Panc1 (cell line): ENCODE measurements at regions not wholly inside any gene's neighbourhood (a gene's known extent, or its start where the extent isn't known, plus 50 kb on each side); places are given as distances from the start of the nearest gene placed in this dataset.
"Not testable (repeated sequence)": the region's sequence is repeated elsewhere in the genome, so short reads cannot be mapped to it uniquely, and the experiment has no call there.

Experiments
- ATAC-seq: fragments of 200-7000 bp; cut with Tn5 transposase; 2 replicates; pipeline ENCODE4 v1.9.1; 2020; ENCODE audit warnings: mild to moderate bottlenecking, moderate library complexity
- BruUV-seq: library from RNA; stranded (reverse); fragments of 400-500 nt; replicated peaks from 2 replicates; lab custom pipeline; 2021; lab: Mats Ljungman, UMichigan
- CTCF ChIA-PET: fragments of 300-600 bp; sonication (Branson Sonifier 250); formaldehyde crosslinking; loops from one replicate; lab custom pipeline; 2022; ENCODE audit warnings: antibody characterized with exemption; lab: Charles Lee
- POLR2A ChIA-PET: fragments of 300-600 bp; sonication (Branson Sonifier 250); formaldehyde crosslinking; loops from one replicate; lab custom pipeline; 2022; ENCODE audit warnings: antibody characterized with exemption; lab: Charles Lee
- DNase-seq: peaks from one replicate; pipeline ENCODE4 v3.0.0-alpha.2; 2010; ENCODE audit warnings: low read depth, low spot score
- H3K27ac ChIP-seq: 2 replicates; pipeline ENCODE4 v1.5.1; 2011; ENCODE audit warnings: mild to moderate bottlenecking, low read length, inconsistent platforms
- H3K27me3 ChIP-seq: fragments of 200-500 bp; sonication (Bioruptor generic); 2 replicates; pipeline ENCODE4 v1.6.0; 2014; ENCODE audit warnings: low read length, inconsistent platforms; ENCODE audit not compliant: control insufficient read depth, insufficient read depth
- H3K36me3 ChIP-seq: fragments of 200-500 bp; sonication (Bioruptor generic); 2 replicates; pipeline ENCODE4 v1.5.1; 2014; ENCODE audit warnings: inconsistent platforms, mild to moderate bottlenecking, low read length, moderate library complexity; ENCODE audit not compliant: control insufficient read depth, insufficient read depth
- H3K4me1 ChIP-seq: 2 replicates; pipeline ENCODE4 v1.5.1; 2011; ENCODE audit warnings: inconsistent platforms, mild to moderate bottlenecking, low read length, moderate library complexity; ENCODE audit not compliant: control insufficient read depth, insufficient read depth
- H3K4me3 ChIP-seq, 2 experiments: 2 replicates each; pipeline ENCODE4 v1.5.1; 2011 to 2012; ENCODE audit warnings: low read depth in 2 of 2, low read length in 2 of 2, mild to moderate bottlenecking in 2 of 2, inconsistent platforms in 1 of 2, moderate library complexity in 1 of 2
- H3K9me3 ChIP-seq: fragments of 200-500 bp; sonication (Bioruptor generic); 2 replicates; pipeline ENCODE4 v1.5.1; 2014; ENCODE audit warnings: low read depth, mild to moderate bottlenecking, inconsistent platforms, low read length, moderate library complexity; ENCODE audit not compliant: control insufficient read depth, insufficient read depth
- POLR2AphosphoS5 ChIP-seq: IDR thresholded peaks from 2 replicates; pipeline ENCODE4 v1.6.1; 2012; ENCODE audit warnings: mild to moderate bottlenecking, low read depth, low read length, moderate library complexity
- SIN3A ChIP-seq: IDR thresholded peaks from 2 replicates; pipeline ENCODE4 v1.6.1; 2012; ENCODE audit warnings: low read depth, mild to moderate bottlenecking, low read length, moderate library complexity, borderline replicate concordance; ENCODE audit not compliant: insufficient read depth
- TCF7L2 ChIP-seq: IDR thresholded peaks from 2 replicates; pipeline ENCODE4 v1.6.1; 2011; ENCODE audit warnings: mild to moderate bottlenecking, low read depth, low read length, inconsistent platforms
- in situ Hi-C: cut with HindIII; loops from 2 replicates; pipeline ENCODE4 v1.10.0; 2016; ENCODE audit warnings: low sequenced_read_pairs, low pct_unique_long_range_greater_than_20kb
- intact Hi-C: fragments of 100-400 bp; cut with micrococcal nuclease; formaldehyde crosslinking; loops from one replicate; pipeline ENCODE4 v1.10.0; 2022; ENCODE audit not compliant: unreplicated experiment
- TF ChIP-seq, protein P1 (sequence below), 2 experiments: IDR thresholded peaks; 2 replicates each; pipeline ENCODE4 v1.6.1; 2011 to 2012; ENCODE audit warnings: low read depth in 2 of 2, control low read depth in 1 of 2, low read length in 1 of 2, mild to moderate bottlenecking in 1 of 2, moderate library complexity in 1 of 2; ENCODE audit not compliant: insufficient read depth in 1 of 2
- TF ChIP-seq, protein P2 (sequence below): fragments of 450-650 bp; IDR thresholded peaks from 2 replicates; pipeline ENCODE4 v1.5.1; 2017; ENCODE audit warnings: mild to moderate bottlenecking

DNA sequence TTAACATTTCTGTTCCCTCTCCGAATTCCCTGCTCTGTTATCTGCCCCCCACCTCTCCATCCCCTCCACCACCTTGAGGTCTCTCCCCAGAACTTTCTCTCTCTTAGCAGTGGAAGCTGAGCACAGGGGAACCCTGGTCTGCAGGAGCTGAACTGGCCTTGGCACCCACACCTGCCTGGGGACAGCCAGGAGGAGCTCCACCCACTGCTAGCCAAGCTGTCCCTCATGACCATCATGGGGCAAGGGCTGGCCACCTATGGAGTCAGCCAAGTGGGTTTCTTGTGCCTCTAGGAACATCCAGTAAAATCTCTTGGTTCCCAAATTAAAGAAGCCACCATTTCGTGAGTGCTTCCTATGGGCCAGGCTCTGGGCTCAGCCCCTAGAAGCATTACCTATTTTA, 276.4 kb upstream of the TLE3 start:
- H3K36me3 ChIP-seq = no peaks in the 10 kb centered on the region
- no peaks in the 10 kb centered on the region for H3K9me3 ChIP-seq
- TF ChIP-seq, protein P1, sequence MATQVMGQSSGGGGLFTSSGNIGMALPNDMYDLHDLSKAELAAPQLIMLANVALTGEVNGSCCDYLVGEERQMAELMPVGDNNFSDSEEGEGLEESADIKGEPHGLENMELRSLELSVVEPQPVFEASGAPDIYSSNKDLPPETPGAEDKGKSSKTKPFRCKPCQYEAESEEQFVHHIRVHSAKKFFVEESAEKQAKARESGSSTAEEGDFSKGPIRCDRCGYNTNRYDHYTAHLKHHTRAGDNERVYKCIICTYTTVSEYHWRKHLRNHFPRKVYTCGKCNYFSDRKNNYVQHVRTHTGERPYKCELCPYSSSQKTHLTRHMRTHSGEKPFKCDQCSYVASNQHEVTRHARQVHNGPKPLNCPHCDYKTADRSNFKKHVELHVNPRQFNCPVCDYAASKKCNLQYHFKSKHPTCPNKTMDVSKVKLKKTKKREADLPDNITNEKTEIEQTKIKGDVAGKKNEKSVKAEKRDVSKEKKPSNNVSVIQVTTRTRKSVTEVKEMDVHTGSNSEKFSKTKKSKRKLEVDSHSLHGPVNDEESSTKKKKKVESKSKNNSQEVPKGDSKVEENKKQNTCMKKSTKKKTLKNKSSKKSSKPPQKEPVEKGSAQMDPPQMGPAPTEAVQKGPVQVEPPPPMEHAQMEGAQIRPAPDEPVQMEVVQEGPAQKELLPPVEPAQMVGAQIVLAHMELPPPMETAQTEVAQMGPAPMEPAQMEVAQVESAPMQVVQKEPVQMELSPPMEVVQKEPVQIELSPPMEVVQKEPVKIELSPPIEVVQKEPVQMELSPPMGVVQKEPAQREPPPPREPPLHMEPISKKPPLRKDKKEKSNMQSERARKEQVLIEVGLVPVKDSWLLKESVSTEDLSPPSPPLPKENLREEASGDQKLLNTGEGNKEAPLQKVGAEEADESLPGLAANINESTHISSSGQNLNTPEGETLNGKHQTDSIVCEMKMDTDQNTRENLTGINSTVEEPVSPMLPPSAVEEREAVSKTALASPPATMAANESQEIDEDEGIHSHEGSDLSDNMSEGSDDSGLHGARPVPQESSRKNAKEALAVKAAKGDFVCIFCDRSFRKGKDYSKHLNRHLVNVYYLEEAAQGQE (IDR thresholded peaks at IDR 0.05; ENCODE audit: insufficient read depth in 1 of 2, low read depth in 2 of 2, low read length in 1 of 2) = no peak
- TF ChIP-seq TCF7L2 = no peak
- no peak for TF ChIP-seq SIN3A
- no peak for TF ChIP-seq POLR2AphosphoS5
- TF ChIP-seq, protein P2, sequence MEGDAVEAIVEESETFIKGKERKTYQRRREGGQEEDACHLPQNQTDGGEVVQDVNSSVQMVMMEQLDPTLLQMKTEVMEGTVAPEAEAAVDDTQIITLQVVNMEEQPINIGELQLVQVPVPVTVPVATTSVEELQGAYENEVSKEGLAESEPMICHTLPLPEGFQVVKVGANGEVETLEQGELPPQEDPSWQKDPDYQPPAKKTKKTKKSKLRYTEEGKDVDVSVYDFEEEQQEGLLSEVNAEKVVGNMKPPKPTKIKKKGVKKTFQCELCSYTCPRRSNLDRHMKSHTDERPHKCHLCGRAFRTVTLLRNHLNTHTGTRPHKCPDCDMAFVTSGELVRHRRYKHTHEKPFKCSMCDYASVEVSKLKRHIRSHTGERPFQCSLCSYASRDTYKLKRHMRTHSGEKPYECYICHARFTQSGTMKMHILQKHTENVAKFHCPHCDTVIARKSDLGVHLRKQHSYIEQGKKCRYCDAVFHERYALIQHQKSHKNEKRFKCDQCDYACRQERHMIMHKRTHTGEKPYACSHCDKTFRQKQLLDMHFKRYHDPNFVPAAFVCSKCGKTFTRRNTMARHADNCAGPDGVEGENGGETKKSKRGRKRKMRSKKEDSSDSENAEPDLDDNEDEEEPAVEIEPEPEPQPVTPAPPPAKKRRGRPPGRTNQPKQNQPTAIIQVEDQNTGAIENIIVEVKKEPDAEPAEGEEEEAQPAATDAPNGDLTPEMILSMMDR = no peak
- H3K4me1 ChIP-seq = peaks cover 44% of the 10 kb centered on the region
- in situ Hi-C loops = no loop called here
- ChIA-PET CTCF (no interaction called here), POLR2A (no interaction called here)
- intact Hi-C loops = no loop called here
- no TSS peak for BruUV-seq
- peak overlapping the region; percentile 57; the same call in 1 of the 2 replicates for H3K27ac ChIP-seq
- ATAC-seq = no peak
- H3K4me3 ChIP-seq = no peak overlapping the region
- H3K27me3 ChIP-seq = no peaks in the 10 kb centered on the region
- DNase-seq = no peak

DNA sequence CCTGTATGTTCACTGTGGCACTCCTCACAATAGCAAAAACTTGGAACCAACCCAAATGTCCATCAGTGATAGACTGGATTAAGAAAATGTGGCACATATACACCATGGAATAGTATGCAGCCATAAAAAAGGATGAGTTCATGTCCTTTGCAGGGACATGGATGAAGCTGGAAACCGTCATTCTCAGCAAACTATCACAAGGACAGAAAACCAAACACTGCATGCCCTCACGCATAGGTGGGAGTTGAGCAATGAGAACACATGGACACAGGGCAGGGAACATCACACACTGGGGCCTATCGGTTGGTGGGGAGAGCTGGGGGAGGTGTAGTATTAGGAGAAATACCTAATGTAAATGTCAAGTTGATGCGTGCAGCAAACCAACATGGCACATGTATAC, 275.7 kb upstream of the TLE3 start:
- POLR2A ChIA-PET, H3K4me3 ChIP-seq, H3K9me3 ChIP-seq, intact Hi-C loops, DNase-seq, in situ Hi-C loops, BruUV-seq, H3K27ac ChIP-seq, H3K36me3 ChIP-seq, H3K27me3 ChIP-seq, CTCF ChIA-PET, ATAC-seq: not testable (repeated sequence)
- H3K4me1 ChIP-seq = peaks cover 41% of the 10 kb centered on the region

DNA sequence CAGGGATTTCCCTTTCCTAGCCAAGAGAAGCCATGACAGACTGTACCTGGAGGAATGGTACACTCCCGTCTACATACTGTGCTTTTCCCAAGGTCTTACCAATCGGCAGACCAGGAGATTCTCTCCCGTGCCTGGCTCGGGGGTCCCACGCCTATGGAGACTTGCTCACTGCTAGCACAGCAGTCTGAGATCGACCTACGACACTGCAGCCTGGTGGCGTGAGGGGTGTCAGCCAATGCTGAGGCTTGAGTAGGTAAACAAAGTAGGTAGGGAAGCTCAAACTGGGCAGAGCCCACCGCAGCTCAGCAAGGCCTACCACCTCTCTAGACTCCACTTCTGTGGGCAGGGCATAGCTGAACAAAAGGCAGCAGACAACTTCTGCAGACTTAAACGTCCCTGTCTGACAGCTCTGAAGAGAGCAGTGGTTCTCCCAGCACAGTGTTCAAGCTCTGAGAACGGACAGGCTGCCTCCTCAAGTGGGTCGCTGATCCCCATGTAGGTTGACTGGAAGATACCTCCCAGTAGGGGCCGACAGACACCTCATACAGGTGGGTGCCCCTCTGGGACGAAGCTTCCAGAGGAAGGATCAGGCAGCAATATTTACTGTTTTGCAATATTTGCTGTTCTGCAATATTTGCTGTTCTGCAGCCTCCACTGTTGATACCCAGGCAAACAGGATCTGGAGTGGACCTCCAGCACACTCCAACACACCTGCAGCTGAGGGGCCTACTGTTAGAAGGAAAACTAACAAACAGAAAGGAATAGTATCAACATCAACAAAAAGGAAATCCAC, 270.4 kb upstream of the TLE3 start:
- H3K4me1 ChIP-seq, H3K4me3 ChIP-seq, H3K27ac ChIP-seq, ATAC-seq, BruUV-seq, DNase-seq, POLR2A ChIA-PET, intact Hi-C loops, H3K9me3 ChIP-seq, H3K27me3 ChIP-seq, CTCF ChIA-PET, in situ Hi-C loops, H3K36me3 ChIP-seq: not testable (repeated sequence)

DNA sequence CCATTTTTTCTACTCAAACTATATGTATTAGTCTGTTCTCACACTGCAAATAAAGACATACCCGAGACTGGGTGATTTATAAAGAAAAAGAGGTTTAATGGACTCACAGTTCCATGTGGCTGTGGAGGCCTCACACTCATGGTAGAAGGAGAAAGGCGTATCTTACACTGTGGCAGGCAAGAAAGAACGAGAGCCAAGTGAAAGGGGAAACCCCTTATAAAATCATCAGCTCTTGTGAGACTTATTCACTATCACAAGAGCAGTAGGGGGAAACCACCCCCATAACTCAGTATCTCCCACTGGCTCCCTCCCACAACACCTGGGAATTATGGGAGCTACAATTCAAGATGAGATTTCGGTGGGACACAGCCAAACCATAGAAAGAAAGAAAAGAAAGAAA, 266.3 kb upstream of the TLE3 start:
- H3K27me3 ChIP-seq, ATAC-seq, H3K4me3 ChIP-seq, CTCF ChIA-PET, in situ Hi-C loops, BruUV-seq, H3K27ac ChIP-seq, intact Hi-C loops, DNase-seq, H3K9me3 ChIP-seq, H3K4me1 ChIP-seq, H3K36me3 ChIP-seq: not testable (repeated sequence)
- POLR2A ChIA-PET = interaction anchor here (0.6 kb wide), 1 partner anchor 23 kb away, joined by 3 read pairs; no protein-coding TSS in a partner anchor
